HG03025 (cell line): ENCODE measurements at regions not wholly inside any gene's neighbourhood (a gene's known extent, or its start where the extent isn't known, plus 50 kb on each side); places are given as distances from the start of the nearest gene placed in this dataset.

Experiments
- ATAC-seq: cut with Tn5 transposase; IDR thresholded peaks from one replicate; pipeline ENCODE4 v1.9.1; 2021; ENCODE audit warnings: mild to moderate bottlenecking, moderate library complexity; ENCODE audit not compliant: unreplicated experiment, low FRiP score

DNA sequence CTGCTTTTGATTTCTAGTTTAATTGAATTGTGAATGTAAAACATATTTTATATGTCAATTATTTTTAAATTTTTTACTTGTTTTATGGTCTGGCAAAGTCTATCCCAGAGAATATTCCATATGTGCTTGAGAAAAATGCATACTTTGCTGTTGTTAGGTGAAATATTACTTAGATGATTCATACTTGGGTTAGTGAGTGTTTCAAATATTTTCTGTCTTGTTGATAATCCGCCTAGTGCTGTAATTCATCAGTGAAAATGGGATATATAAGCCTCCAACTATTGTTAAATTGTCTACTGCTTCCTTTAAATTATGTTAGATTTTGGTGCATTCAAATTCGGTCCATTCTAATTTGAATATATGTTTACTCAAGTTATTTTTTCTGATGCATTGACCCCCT is 395.5 kb downstream of the LRFN5 start:
- ATAC-seq: no peak

DNA sequence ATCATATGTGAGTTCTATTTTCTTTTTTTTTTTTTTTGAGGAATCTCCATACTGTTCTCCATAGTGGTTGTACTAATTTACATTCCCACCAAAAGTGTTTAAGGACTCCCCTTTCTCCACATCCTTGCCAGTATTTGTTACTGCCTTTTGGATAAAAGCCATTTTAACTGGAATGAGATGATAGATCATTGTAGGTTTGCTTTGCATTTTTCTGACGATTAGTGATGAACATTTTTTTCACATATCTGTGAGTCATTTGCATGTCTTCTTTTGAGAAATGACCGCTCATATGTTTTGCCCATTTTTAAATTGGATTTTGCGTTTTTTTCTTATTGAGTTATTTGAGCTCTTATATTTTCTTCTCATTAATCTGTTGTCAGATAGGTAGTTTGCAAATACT is 394.8 kb downstream of the LRFN5 start:
- no peak for ATAC-seq

DNA sequence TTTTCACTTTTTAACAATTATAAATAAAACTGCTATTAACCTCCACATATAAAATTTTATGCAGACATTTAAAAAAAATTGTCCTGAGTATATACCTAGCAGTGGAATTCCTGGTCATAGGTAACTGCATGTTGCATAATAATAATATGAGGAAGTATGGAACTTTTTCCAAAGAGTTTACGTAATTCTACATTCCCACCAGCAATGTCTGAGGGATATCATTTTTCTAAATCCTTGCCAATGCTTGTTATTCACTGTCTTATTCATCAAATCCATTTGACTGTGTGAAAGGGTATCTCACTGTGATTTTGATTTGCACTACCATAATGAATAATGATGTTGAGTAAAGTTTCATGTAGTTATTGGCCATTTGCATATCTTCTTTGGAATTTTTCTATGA is 393.8 kb downstream of the LRFN5 start:
- ATAC-seq: no peak

DNA sequence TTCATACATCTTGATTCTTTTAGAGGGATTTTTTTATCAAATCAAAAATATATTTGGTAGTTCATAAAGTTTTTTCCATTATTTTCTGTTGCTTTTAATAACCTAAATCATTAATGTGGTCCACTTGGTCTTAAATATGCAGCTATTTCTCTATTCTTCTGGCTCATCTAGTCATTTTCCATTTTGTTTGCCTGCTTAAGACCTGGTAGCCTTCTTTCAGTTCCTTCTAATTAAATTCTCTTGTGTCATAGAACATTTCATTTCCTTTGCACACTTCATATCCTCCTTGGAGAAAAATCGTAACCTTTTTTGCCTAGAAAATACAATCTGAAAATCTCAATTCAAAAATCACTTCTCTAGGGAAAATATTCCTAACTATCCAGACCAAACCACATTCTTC is 387.0 kb downstream of the LRFN5 start:
- no peak for ATAC-seq

DNA sequence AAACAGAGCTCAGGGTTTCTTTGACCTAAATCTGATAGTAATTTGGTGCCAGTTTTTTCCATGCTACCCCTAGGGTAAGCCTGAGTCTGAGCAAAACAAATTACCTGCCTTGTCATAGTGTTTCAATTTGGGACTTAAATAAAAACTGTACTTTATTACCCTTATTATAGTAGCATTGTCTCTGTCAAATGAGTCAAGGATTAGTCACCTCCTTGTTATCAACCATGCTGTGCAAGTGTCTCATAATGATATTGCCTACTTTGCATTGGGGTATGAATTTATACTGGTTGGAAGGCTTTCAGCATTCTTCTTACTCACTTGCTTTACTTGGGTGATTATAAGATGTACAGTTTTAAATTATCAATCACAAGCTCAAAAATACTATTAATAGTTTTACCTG is 380.0 kb downstream of the LRFN5 start:
- ATAC-seq: no peak

DNA sequence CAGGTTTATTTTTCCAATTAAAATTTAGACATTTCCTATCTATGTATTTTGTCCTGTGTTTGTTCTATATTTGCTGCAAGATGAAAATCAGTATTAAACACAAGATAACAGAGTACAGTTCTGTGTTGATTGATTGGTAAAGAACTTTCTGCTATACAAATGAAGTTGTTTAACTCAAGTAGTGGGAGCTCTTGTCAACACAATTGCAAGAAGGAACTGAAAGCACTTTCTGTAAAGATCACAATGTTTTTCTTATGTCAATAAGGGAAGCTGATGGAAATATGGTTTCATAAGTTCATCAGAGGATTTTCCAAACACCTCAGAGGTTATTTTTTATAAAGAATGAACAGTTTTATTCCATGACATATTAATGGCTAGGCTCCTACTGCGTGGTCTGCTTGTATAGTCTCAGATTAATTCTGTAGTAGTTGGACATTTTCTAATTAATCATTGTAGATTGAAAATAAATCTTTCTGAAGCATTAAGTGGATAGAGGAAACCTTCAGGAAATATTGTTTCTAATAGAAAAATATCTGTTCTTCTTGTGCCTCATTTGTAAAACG is 379.5 kb downstream of the LRFN5 start:
- no peak for ATAC-seq

DNA sequence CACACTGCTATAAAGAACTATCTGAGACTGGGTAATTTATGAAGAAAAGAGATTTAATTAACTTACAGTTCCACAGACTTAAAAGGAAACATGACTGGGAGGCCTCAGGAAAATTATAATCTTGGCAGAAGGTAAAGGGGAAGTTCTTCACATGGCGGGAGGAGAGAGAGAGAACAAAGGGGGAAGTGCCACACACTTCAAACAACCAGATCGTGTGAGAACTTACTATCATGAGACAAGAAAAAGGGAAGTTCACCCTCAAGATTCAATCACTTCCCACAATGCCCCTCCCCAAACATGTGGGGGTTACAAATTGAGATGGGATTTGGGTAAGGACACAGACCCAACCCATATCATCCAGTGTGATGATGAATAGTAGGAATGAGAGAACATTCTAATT is 366.5 kb downstream of the LRFN5 start:
- no peak for ATAC-seq

DNA sequence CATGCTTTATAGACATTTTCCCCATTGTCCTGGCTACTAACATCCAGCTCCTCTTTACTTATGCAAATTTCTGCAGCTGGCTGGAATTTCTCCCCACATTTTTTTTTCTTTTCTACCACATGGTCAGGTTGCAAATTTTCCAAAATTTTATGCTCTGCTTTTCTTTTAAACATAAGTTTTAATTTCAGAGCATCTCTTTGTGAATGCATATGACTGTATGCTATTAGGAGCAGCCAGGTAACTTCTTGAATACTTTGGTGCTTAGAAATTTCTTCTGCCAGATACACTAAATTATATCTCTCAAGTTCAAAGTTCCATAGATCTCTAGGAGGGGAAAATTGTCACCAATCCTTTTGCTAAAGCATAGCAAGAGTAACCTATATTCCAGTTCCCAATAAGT is 365.9 kb downstream of the LRFN5 start:
- ATAC-seq: no peak

DNA sequence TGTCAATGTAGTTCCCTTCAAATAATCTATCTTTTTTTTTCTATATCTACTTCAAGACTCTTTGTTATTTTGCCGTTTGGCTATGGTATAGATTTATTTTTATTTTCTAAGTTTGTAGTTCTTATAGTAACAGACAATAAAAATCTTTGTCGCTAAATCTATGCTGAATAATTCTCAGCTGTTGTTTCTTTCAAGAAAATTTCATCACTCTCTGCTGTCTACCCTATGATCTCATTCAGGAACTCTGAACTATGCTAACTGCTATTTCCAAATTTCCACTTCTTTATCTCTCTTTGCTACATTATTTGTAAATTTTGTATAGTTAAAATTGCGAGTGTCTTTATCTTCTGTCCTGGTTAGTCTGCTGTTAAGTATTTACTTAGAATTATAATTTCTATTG is 353.6 kb downstream of the LRFN5 start:
- ATAC-seq: no peak

DNA sequence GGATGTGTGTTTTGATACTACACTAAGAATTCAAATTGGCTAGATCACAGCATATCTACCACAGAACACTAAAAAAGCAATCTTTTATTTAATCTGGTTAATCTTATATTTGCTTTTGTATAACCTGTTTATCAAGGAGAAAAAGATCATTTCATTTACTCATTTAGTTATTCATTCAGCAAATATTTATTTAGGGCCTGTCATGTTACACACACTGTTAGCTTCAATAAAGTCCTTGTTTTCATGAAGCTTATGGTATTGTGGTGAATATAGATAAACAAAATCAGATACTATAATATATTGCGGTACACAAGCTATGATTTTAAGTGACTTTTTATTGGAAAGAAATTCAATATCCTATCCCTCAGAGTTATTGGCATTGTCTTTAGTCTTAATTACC is 350.8 kb downstream of the LRFN5 start:
- no peak for ATAC-seq
